Transverse colon (tissue), 4 donors: ENCODE measurements at regions not wholly inside any gene's neighbourhood (a gene's known extent, or its start where the extent isn't known, plus 50 kb on each side); places are given as distances from the start of the nearest gene placed in this dataset.

Experiments
- POLR2A ChIP-seq: fragments of 450-650 bp; IDR thresholded peaks from one replicate; pipeline ENCODE4 v1.6.1; 2016; ENCODE audit warnings: antibody characterized with exemption, mild to moderate bottlenecking, moderate library complexity
- POLR2AphosphoS5 ChIP-seq, 3 donors: sonication (generic); formaldehyde crosslinking; IDR thresholded peaks; one replicate each; pipeline ENCODE4 v1.6.1; 2016; ENCODE audit warnings: antibody characterized with exemption in 3 of 3
- TF ChIP-seq, protein P1 (sequence below), 5 experiments: fragments of 200-600 bp in 3 of 5; fragments of 450-650 bp in 2 of 5; sonication (generic) in 3 of 5; IDR thresholded peaks; 1 replicate in 2 of 5; 2 replicates in 3 of 5; pipeline ENCODE4 v1.5.1; 2016 to 2017; ENCODE audit warnings: antibody characterized with exemption in 5 of 5, inconsistent platforms in 3 of 5, mild to moderate bottlenecking in 2 of 5, moderate library complexity in 1 of 5

DNA sequence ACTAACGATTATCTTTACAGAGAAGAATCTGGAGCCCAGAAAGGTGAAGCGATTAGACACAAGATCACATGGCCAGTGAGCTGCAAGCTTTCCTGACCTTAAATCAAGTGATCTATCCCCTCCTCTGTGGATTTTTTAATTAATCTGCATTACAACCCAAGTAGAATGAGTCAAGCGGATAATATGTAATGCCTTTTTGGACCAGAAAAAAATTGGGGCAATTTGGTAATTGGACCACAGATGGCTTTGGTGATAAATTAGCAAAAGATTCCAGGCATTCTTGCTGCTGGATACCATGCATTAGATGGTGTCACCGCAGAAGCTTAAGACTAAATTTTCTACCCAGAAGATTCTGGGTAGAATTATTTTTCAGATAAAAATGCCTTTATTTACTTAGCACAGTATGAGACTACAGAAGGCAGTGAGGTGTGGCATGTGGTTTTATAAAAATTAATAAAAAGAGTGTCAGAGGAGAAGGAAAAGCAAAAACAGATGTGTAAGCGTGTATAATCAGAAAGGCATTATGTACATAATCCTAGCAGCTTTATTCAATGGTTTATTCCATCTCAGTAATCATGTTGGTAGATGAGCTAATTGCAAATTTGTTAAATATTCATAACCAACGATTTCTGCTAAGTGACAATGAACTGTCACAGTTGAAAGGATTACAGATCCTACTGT is 53.9 kb upstream of the PCSK2 start:
- TF ChIP-seq POLR2AphosphoS5 (IDR thresholded peaks at IDR 0.05) (no peak), POLR2A (no peak)
- TF ChIP-seq, protein P1, sequence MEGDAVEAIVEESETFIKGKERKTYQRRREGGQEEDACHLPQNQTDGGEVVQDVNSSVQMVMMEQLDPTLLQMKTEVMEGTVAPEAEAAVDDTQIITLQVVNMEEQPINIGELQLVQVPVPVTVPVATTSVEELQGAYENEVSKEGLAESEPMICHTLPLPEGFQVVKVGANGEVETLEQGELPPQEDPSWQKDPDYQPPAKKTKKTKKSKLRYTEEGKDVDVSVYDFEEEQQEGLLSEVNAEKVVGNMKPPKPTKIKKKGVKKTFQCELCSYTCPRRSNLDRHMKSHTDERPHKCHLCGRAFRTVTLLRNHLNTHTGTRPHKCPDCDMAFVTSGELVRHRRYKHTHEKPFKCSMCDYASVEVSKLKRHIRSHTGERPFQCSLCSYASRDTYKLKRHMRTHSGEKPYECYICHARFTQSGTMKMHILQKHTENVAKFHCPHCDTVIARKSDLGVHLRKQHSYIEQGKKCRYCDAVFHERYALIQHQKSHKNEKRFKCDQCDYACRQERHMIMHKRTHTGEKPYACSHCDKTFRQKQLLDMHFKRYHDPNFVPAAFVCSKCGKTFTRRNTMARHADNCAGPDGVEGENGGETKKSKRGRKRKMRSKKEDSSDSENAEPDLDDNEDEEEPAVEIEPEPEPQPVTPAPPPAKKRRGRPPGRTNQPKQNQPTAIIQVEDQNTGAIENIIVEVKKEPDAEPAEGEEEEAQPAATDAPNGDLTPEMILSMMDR (IDR thresholded peaks at IDR 0.05): no peak
